Loucy (cell line): ENCODE measurements at regions not wholly inside any gene's neighbourhood (a gene's known extent, or its start where the extent isn't known, plus 50 kb on each side); places are given as distances from the start of the nearest gene placed in this dataset.
"Not testable (repeated sequence)": the region's sequence is repeated elsewhere in the genome, so short reads cannot be mapped to it uniquely, and the experiment has no call there.

Source experiments
- H2AFZ ChIP-seq: fragments of 200-600 bp; sonication (generic); 2 replicates; pipeline ENCODE4 v1.6.0; 2016; ENCODE audit warnings: antibody characterized with exemption, mild to moderate bottlenecking, low read length, moderate library complexity
- H3F3A ChIP-seq: fragments of 200-600 bp; 2 replicates; pipeline ENCODE4 v1.6.0; 2016; ENCODE audit warnings: antibody characterized with exemption, low read depth, mild to moderate bottlenecking
- H3K27me3 ChIP-seq: fragments of 200-600 bp; sonication (generic); 2 replicates; pipeline ENCODE4 v1.6.1; 2014; ENCODE audit warnings: low read length, mild to moderate bottlenecking; ENCODE audit not compliant: insufficient read depth, poor library complexity, severe bottlenecking
- H3K36me3 ChIP-seq: fragments of 200-600 bp; sonication (generic); 2 replicates; pipeline ENCODE4 v1.6.1; 2016; ENCODE audit warnings: low read length; ENCODE audit not compliant: insufficient read depth
- H3K4me1 ChIP-seq: fragments of 200-600 bp; sonication (generic); 2 replicates; pipeline ENCODE4 v1.5.1; 2014; ENCODE audit warnings: low read length, mild to moderate bottlenecking; ENCODE audit not compliant: insufficient read depth, poor library complexity, severe bottlenecking
- H3K4me2 ChIP-seq: fragments of 200-600 bp; sonication (generic); 2 replicates; pipeline ENCODE4 v1.6.0; 2014; ENCODE audit warnings: antibody characterized with exemption, low read length, low read depth, mild to moderate bottlenecking; ENCODE audit not compliant: poor library complexity, severe bottlenecking
- H3K4me3 ChIP-seq: fragments of 200-600 bp; sonication (generic); 2 replicates; pipeline ENCODE4 v1.5.1; 2014; ENCODE audit warnings: low read length, mild to moderate bottlenecking, mixed read lengths; ENCODE audit not compliant: poor library complexity, severe bottlenecking
- H3K79me2 ChIP-seq: fragments of 200-600 bp; sonication (generic); 2 replicates; pipeline ENCODE4 v1.6.1; 2014; ENCODE audit warnings: low read length; ENCODE audit not compliant: insufficient read depth
- H3K9ac ChIP-seq: fragments of 200-600 bp; sonication (generic); 2 replicates; pipeline ENCODE4 v1.6.0; 2014; ENCODE audit warnings: mild to moderate bottlenecking, low read depth, low read length, moderate library complexity; ENCODE audit not compliant: poor library complexity, severe bottlenecking
- H3K9me2 ChIP-seq: fragments of 200-600 bp; sonication (generic); replicated peaks from 2 replicates; pipeline ENCODE4 v1.6.1; 2016; ENCODE audit warnings: low read depth, low read length, mixed read lengths
- H3K9me3 ChIP-seq: fragments of 200-600 bp; sonication (generic); 2 replicates; pipeline ENCODE4 v1.6.1; 2014; ENCODE audit warnings: mild to moderate bottlenecking, antibody characterized with exemption, low read length, low read depth; ENCODE audit not compliant: insufficient read depth
- H4K20me1 ChIP-seq: fragments of 200-600 bp; sonication (generic); 2 replicates; pipeline ENCODE4 v1.6.0; 2014; ENCODE audit warnings: antibody characterized with exemption, low read length, mild to moderate bottlenecking; ENCODE audit not compliant: insufficient read depth, poor library complexity, severe bottlenecking
- EZH2phosphoT487 ChIP-seq: fragments of 200-600 bp; IDR thresholded peaks from 2 replicates; pipeline ENCODE4 v1.6.1; 2018; ENCODE audit warnings: antibody characterized with exemption, mild to moderate bottlenecking, moderate library complexity, borderline replicate concordance
- TF ChIP-seq, protein P1 (sequence below): fragments of 200-600 bp; sonication (generic); conservative IDR thresholded peaks from 2 replicates; pipeline ENCODE4 v1.5.1; 2014; ENCODE audit warnings: mild to moderate bottlenecking, antibody characterized with exemption, low read length

DNA sequence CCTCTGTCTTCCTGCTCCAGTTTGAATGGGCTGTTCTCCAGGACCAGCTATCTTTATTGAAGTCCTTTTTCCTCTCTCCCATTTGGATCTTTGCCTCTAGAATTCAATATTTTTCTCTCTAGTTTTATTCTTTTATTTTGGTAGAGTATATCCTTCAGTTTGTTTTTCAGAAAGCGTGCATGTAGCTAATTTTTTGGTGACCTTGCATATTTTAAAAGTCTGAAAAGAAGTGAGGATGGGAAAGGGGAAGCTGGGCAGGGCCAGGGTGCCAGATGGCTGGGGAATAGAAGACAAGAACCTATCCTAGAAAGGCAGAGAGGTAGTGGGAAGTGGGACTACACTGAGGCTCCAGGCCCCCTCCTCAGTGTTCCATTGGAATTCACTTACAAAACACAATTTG is 95.0 kb upstream of the ZBED5 start:
- Histone ChIP-seq H3K9me2 (no peaks in the 10 kb centered on the region), H3F3A (no peaks in the 10 kb centered on the region), H3K9me3 (no peaks in the 10 kb centered on the region), H2AFZ (no peak overlapping the region), H4K20me1 (no peaks in the 10 kb centered on the region), H3K36me3 (no peaks in the 10 kb centered on the region), H3K9ac (no peak overlapping the region), H3K27me3 (no peaks in the 10 kb centered on the region), H3K4me2 (no peak overlapping the region), H3K4me1 (no peaks in the 10 kb centered on the region), H3K4me3 (no peak overlapping the region), H3K79me2 (no peaks in the 10 kb centered on the region)
- TF ChIP-seq, protein P1, sequence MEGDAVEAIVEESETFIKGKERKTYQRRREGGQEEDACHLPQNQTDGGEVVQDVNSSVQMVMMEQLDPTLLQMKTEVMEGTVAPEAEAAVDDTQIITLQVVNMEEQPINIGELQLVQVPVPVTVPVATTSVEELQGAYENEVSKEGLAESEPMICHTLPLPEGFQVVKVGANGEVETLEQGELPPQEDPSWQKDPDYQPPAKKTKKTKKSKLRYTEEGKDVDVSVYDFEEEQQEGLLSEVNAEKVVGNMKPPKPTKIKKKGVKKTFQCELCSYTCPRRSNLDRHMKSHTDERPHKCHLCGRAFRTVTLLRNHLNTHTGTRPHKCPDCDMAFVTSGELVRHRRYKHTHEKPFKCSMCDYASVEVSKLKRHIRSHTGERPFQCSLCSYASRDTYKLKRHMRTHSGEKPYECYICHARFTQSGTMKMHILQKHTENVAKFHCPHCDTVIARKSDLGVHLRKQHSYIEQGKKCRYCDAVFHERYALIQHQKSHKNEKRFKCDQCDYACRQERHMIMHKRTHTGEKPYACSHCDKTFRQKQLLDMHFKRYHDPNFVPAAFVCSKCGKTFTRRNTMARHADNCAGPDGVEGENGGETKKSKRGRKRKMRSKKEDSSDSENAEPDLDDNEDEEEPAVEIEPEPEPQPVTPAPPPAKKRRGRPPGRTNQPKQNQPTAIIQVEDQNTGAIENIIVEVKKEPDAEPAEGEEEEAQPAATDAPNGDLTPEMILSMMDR = no peak
- TF ChIP-seq EZH2phosphoT487 = no peak

DNA sequence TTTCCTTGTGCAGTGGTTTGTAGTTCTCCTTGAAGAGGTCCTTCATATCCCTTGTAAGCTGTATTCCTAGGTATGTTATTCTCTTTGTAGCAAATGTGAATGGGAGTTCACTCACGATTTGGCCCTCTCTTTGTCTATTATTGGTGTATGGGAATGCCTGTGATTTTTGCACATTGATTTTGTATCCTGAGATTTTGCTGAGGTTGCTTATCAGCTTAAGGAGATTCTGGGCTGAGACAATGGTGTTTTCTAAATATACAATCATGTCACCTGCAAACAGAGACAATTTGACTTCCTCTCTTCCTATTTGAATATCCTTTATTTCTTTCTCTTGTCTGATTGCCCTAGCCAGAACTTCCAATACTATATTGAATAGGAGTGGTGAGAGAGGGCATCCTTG is 90.1 kb upstream of the ZBED5 start:
- not testable (repeated sequence) for H3K9me2 ChIP-seq, H4K20me1 ChIP-seq, H3K4me1 ChIP-seq, H3F3A ChIP-seq, H3K9me3 ChIP-seq, H3K9ac ChIP-seq, H2AFZ ChIP-seq, H3K4me3 ChIP-seq, H3K4me2 ChIP-seq, H3K27me3 ChIP-seq, H3K79me2 ChIP-seq, H3K36me3 ChIP-seq

DNA sequence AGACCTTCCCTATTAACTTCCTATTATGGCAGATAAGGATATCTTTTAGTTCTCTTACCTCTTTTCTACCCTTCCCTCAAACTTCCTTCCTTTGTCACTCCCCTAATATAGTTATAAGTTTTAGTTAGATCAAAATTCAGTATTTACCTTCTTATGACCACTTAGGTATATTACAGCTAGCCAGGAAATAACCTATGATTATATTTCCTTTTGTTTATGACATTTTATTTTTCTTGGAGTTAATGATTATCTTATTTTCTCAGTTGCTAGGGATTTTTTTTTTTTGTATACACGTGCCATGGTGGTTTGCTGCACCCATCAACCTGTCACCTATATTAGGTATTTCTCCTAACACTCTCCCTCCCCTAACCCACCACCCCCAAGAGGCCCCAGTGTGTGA is 88.2 kb upstream of the ZBED5 start:
- H3K9ac ChIP-seq = no peak overlapping the region
- no peaks in the 10 kb centered on the region for H3K79me2 ChIP-seq
- no peaks in the 10 kb centered on the region for H3F3A ChIP-seq
- H3K27me3 ChIP-seq = no peaks in the 10 kb centered on the region
- H3K9me3 ChIP-seq = no peaks in the 10 kb centered on the region
- H3K4me2 ChIP-seq = no peak overlapping the region
- no peak for TF ChIP-seq EZH2phosphoT487
- TF ChIP-seq, protein P1 = no peak
- H3K4me1 ChIP-seq = peaks cover 3% of the 10 kb centered on the region
- no peak overlapping the region for H2AFZ ChIP-seq
- no peak overlapping the region for H3K4me3 ChIP-seq
- H3K9me2 ChIP-seq = no peaks in the 10 kb centered on the region
- no peaks in the 10 kb centered on the region for H3K36me3 ChIP-seq
- no peaks in the 10 kb centered on the region for H4K20me1 ChIP-seq

DNA sequence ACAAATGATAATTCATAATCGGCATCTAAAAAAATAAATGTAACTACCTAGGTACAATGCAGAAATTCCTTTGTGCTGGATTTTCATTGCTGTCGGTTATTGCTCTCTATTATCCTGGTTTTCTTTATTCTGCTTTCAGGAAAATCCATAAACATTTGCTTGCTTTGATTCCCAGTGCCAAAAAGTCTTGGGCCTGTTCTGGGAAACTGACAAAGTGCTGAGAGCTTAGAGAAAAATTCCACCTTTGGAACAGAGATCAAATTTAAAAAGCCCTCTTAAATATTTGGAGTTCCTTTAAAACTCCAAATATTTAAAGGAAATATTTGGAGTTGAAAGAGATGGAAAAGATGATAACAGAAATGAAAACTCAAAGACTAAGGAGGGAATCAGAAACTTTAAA is 87.3 kb upstream of the ZBED5 start:
- peaks cover 3% of the 10 kb centered on the region for H3K4me1 ChIP-seq
- H3K4me2 ChIP-seq = no peak overlapping the region
- H2AFZ ChIP-seq = no peak overlapping the region
- no peaks in the 10 kb centered on the region for H3K27me3 ChIP-seq
- no peaks in the 10 kb centered on the region for H3K79me2 ChIP-seq
- H3K9ac ChIP-seq = no peak overlapping the region
- TF ChIP-seq, protein P1 = no peak
- no peak for TF ChIP-seq EZH2phosphoT487
- no peaks in the 10 kb centered on the region for H3K9me2 ChIP-seq
- H3K36me3 ChIP-seq = no peaks in the 10 kb centered on the region
- no peaks in the 10 kb centered on the region for H3K9me3 ChIP-seq
- no peak overlapping the region for H3K4me3 ChIP-seq
- no peaks in the 10 kb centered on the region for H3F3A ChIP-seq
- H4K20me1 ChIP-seq = no peaks in the 10 kb centered on the region
